Endodermal cell (in vitro differentiated cells): ENCODE measurements at regions not wholly inside any gene's neighbourhood (a gene's known extent, or its start where the extent isn't known, plus 50 kb on each side); places are given as distances from the start of the nearest gene placed in this dataset.

Source experiments
- DNase-seq: peaks from one replicate; pipeline ENCODE4 v3.0.0-alpha.2; 2017
- H3K27ac ChIP-seq: 2 replicates; pipeline ENCODE4 v1.5.1; 2013; ENCODE audit warnings: mild to moderate bottlenecking, low read depth, low read length, moderate library complexity
- H3K27me3 ChIP-seq: 2 replicates; pipeline ENCODE4 v1.6.1; 2013; ENCODE audit warnings: mild to moderate bottlenecking, low read length, moderate library complexity; ENCODE audit not compliant: insufficient read depth, control insufficient read depth, poor library complexity, severe bottlenecking
- H3K36me3 ChIP-seq: 2 replicates; pipeline ENCODE4 v1.7.0; 2013; ENCODE audit warnings: mild to moderate bottlenecking, low read length, moderate library complexity; ENCODE audit not compliant: control insufficient read depth, insufficient read depth
- H3K4me1 ChIP-seq: one replicate; pipeline ENCODE4 v1.7.0; 2013; ENCODE audit warnings: low read length; ENCODE audit not compliant: control insufficient read depth, insufficient read depth
- H3K4me3 ChIP-seq: 2 replicates; pipeline ENCODE4 v1.5.1; 2013; ENCODE audit warnings: mild to moderate bottlenecking, low read length, moderate library complexity
- H3K9ac ChIP-seq: 2 replicates; pipeline ENCODE4 v1.6.1; 2013; ENCODE audit warnings: mild to moderate bottlenecking, low read length, moderate library complexity; ENCODE audit not compliant: poor library complexity, severe bottlenecking; ENCODE audit errors: extremely low read depth
- H3K9me3 ChIP-seq: 2 replicates; pipeline ENCODE4 v1.6.1; 2013; ENCODE audit warnings: mild to moderate bottlenecking, low read length, moderate library complexity; ENCODE audit not compliant: control insufficient read depth
- H3K27ac Mint-ChIP-seq: 2 replicates; pipeline ENCODE4 v1.8.0; 2020; ENCODE audit warnings: mixed read lengths
- H3K27me3 Mint-ChIP-seq: 2 replicates; pipeline ENCODE4 v1.8.0; 2021; ENCODE audit warnings: mild to moderate bottlenecking, mixed read lengths; ENCODE audit not compliant: insufficient read depth
- H3K36me3 Mint-ChIP-seq: 2 replicates; pipeline ENCODE4 v1.8.0; 2020; ENCODE audit warnings: low read depth, mixed read lengths
- H3K4me1 Mint-ChIP-seq: 2 replicates; pipeline ENCODE4 v1.8.0; 2020; ENCODE audit warnings: mixed read lengths
- H3K4me3 Mint-ChIP-seq: 2 replicates; pipeline ENCODE4 v1.8.0; 2020; ENCODE audit warnings: mild to moderate bottlenecking, moderate library complexity, mixed read lengths
- H3K9me3 Mint-ChIP-seq: 2 replicates; pipeline ENCODE4 v1.8.0; 2020; ENCODE audit warnings: mild to moderate bottlenecking, mixed read lengths
- WGBS, 2 experiments: methylation state at CpG; one replicate each; pipeline versions ENCODE4 v1.1.5 to v1.1.7; 2013; ENCODE audit warnings: missing lambda C conversion rate in 2 of 2, mixed read lengths in 1 of 2; ENCODE audit not compliant: insufficient coverage in 1 of 2, insufficient read length in 1 of 2; 5-methylcytosine and 5-hydroxymethylcytosine counted together
- TF ChIP-seq, protein P1 (sequence below): fragments of 200-600 bp; sonication (generic); conservative IDR thresholded peaks from 2 replicates; pipeline ENCODE4 v1.5.0; 2021; ENCODE audit warnings: antibody characterized with exemption, mild to moderate bottlenecking

DNA sequence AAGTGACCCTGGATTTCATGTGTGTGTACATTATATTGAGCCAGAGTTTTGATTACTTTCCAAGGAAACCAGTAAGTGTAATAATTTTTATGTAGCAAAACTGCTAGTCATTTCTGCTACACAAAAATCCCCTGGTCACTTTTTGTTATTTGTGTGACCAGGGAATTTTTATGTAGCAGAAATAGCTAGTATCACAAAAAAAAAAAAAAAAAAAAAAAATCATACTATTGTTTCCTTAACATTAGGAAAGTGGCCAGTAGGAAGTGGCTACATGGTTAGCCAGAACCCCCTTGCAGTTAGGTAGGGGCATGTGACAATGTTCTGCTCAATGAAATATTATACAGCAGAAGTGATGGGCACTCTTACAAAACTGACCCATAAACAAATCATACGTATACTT lies 434.0 kb upstream of the BTBD3 start:
- DNase-seq, result no peak
- peaks cover 8% of the 10 kb centered on the region for H3K9me3 ChIP-seq
- H3K27me3 ChIP-seq, result no peaks in the 10 kb centered on the region
- Mint-ChIP-seq H3K27me3 (no peaks in the 10 kb centered on the region), H3K36me3 (no peaks in the 10 kb centered on the region), H3K4me1 (no peaks in the 10 kb centered on the region), H3K27ac (no peak overlapping the region), H3K4me3 (no peak overlapping the region), H3K9me3 (peaks cover 2% of the 10 kb centered on the region)
- no peak overlapping the region for H3K4me3 ChIP-seq
- H3K9ac ChIP-seq, result no peak overlapping the region
- no peak overlapping the region for H3K27ac ChIP-seq
- TF ChIP-seq, protein P1, sequence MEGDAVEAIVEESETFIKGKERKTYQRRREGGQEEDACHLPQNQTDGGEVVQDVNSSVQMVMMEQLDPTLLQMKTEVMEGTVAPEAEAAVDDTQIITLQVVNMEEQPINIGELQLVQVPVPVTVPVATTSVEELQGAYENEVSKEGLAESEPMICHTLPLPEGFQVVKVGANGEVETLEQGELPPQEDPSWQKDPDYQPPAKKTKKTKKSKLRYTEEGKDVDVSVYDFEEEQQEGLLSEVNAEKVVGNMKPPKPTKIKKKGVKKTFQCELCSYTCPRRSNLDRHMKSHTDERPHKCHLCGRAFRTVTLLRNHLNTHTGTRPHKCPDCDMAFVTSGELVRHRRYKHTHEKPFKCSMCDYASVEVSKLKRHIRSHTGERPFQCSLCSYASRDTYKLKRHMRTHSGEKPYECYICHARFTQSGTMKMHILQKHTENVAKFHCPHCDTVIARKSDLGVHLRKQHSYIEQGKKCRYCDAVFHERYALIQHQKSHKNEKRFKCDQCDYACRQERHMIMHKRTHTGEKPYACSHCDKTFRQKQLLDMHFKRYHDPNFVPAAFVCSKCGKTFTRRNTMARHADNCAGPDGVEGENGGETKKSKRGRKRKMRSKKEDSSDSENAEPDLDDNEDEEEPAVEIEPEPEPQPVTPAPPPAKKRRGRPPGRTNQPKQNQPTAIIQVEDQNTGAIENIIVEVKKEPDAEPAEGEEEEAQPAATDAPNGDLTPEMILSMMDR, result no peak
- no peaks in the 10 kb centered on the region for H3K4me1 ChIP-seq
- WGBS, 2 experiments, result 94% methylated on average over 1 of the region's 1 CpG; no CpG with 5 or more reads in 1 of the 2 experiments
- H3K36me3 ChIP-seq, result no peaks in the 10 kb centered on the region

DNA sequence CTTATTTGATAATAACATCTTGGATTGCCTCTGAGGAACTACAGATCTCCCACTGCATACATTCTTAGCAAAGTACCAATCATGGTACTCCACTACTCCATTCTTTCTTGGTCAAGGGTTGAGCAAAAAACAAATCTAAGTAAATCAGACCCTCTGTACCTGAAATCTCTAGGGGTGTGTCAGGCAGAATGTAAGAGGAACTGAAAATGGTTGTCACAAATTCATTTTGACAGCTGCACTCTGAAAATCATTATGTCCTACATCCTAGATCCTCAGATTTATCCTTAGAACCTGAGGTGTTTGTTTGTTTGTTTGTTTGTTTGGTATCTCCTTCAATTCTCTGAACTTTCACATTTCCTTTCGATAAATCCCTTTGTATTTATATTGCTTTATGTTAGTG lies 433.2 kb upstream of the BTBD3 start:
- no peaks in the 10 kb centered on the region for H3K27me3 Mint-ChIP-seq
- H3K9me3 Mint-ChIP-seq, result no peaks in the 10 kb centered on the region
- no peak overlapping the region for H3K9ac ChIP-seq
- WGBS, 2 experiments, result no CpG with 5 or more reads among the region's 1 CpG
- H3K27ac Mint-ChIP-seq, result no peak overlapping the region
- no peaks in the 10 kb centered on the region for H3K27me3 ChIP-seq
- no peak for DNase-seq
- H3K27ac ChIP-seq, result no peak overlapping the region
- no peak overlapping the region for H3K4me3 Mint-ChIP-seq
- no peaks in the 10 kb centered on the region for H3K36me3 Mint-ChIP-seq
- no peaks in the 10 kb centered on the region for H3K36me3 ChIP-seq
- H3K4me1 Mint-ChIP-seq, result no peaks in the 10 kb centered on the region
- H3K4me3 ChIP-seq, result no peak overlapping the region
- no peaks in the 10 kb centered on the region for H3K4me1 ChIP-seq
- TF ChIP-seq, protein P1, result no peak
- peaks cover under 1% of the 10 kb centered on the region for H3K9me3 ChIP-seq

DNA sequence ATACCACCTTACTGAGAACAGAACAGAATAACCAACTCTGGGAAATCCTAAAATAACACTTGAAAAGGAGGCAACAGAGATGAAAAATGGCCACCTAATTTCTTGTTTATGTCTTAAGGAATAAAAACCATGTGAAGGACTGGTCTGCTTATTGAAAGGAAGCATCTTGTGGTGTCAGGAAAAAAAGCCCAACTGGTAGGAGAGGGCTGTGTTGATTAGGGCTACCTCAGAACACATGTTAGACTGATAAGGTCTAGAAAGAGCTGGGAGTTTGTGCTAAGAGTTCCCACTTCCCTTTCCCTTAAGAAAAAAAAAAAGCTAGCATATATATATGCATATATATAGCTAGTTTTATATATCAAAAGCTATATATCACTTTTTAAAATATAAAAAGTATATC lies 425.3 kb upstream of the BTBD3 start:
- no peak for DNase-seq
- peaks cover 1% of the 10 kb centered on the region for H3K27me3 Mint-ChIP-seq
- H3K4me1 Mint-ChIP-seq, result peaks cover 12% of the 10 kb centered on the region
- Histone ChIP-seq H3K4me1 (peaks cover 4% of the 10 kb centered on the region), H3K36me3 (no peaks in the 10 kb centered on the region), H3K27me3 (no peaks in the 10 kb centered on the region), H3K27ac (no peak overlapping the region), H3K9ac (no peak overlapping the region), H3K9me3 (peaks cover 9% of the 10 kb centered on the region), H3K4me3 (no peak overlapping the region)
- TF ChIP-seq, protein P1, result no peak
- H3K4me3 Mint-ChIP-seq, result no peak overlapping the region
- H3K9me3 Mint-ChIP-seq, result peaks cover 7% of the 10 kb centered on the region
- no peaks in the 10 kb centered on the region for H3K36me3 Mint-ChIP-seq
- H3K27ac Mint-ChIP-seq, result no peak overlapping the region
